GM20000 (cell line): ENCODE measurements at regions not wholly inside any gene's neighbourhood (a gene's known extent, or its start where the extent isn't known, plus 50 kb on each side); places are given as distances from the start of the nearest gene placed in this dataset.

ENCODE experiments used
- DNase-seq: peaks from one replicate; pipeline ENCODE4 v3.0.0; 2012; ENCODE audit warnings: low spot score
- TF ChIP-seq, protein P1 (sequence below): IDR thresholded peaks from 2 replicates; pipeline ENCODE4 v1.5.1; 2012; ENCODE audit warnings: mild to moderate bottlenecking, control low read depth; ENCODE audit errors: extremely low read depth, missing control alignments

- no peak for DNase-seq
- TF ChIP-seq, protein P1, sequence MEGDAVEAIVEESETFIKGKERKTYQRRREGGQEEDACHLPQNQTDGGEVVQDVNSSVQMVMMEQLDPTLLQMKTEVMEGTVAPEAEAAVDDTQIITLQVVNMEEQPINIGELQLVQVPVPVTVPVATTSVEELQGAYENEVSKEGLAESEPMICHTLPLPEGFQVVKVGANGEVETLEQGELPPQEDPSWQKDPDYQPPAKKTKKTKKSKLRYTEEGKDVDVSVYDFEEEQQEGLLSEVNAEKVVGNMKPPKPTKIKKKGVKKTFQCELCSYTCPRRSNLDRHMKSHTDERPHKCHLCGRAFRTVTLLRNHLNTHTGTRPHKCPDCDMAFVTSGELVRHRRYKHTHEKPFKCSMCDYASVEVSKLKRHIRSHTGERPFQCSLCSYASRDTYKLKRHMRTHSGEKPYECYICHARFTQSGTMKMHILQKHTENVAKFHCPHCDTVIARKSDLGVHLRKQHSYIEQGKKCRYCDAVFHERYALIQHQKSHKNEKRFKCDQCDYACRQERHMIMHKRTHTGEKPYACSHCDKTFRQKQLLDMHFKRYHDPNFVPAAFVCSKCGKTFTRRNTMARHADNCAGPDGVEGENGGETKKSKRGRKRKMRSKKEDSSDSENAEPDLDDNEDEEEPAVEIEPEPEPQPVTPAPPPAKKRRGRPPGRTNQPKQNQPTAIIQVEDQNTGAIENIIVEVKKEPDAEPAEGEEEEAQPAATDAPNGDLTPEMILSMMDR = no peak
These were observed 613.9 kb downstream of the FAT4 start for GRCh38 chr4:125928652-125929051.

DNA sequence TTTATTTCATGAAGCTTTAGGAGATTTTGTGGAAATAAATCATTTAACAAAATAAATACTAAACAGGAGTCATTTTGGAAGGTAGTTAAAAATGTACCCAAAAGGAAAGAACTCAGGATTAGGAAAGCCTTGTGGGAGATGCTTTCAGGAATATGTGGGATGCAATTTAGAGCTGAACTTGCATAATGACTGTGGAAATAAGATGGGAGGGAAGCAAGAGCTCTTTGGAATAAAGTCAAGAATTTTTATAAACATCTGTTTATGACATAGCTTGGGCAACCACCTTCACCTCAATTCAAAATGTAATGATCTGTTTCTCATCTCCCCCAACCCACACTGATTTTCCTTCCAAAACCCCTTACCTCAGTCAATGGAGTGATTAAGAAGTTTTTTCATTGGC is 623.8 kb downstream of the FAT4 start:
- DNase-seq = no peak
- TF ChIP-seq, protein P1 = no peak

DNA sequence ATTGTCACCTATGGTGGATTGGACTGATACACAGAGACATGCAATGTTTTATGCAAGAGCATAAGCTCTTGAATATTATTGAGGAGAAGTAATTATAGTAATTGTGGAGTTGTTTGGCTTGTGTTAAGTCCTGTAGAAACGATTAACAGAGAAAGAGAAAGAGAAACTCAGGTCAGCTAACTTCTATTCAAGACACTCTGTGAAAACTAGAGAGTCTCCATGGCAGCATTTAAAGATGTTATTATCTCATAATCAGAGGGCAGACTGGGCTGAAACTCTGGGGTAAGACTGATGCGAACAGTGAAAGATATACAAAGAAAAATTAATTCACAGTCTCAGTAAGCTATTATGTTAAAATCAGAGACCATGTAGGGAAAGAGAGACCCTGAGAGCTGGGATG is 625.7 kb downstream of the FAT4 start:
- DNase-seq = no peak
- TF ChIP-seq, protein P1 = no peak

DNA sequence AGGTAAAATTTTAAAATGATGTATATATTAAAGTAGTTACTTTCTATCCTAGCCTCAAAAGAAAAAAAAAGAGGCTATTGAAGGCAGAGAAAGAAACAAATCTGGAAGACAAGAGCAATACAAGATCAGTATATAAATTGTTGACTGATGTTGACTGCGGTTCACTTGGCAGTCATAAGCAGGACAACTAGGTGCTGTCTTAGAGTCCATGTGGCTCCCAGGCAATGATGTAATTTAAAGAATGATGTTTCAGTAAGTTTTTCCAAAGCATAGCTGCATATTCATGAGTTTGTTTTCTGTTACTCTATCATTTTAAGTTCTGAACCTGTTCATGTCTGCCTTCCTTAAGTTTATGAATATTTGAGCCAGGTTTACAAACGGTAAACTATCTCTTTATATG is 630.2 kb downstream of the FAT4 start:
- TF ChIP-seq, protein P1 = no peak
- no peak for DNase-seq

GRCh38 chr4:125948021-125948420 is 633.3 kb downstream of the FAT4 start:
- no peak for DNase-seq
- TF ChIP-seq, protein P1 = no peak

DNA sequence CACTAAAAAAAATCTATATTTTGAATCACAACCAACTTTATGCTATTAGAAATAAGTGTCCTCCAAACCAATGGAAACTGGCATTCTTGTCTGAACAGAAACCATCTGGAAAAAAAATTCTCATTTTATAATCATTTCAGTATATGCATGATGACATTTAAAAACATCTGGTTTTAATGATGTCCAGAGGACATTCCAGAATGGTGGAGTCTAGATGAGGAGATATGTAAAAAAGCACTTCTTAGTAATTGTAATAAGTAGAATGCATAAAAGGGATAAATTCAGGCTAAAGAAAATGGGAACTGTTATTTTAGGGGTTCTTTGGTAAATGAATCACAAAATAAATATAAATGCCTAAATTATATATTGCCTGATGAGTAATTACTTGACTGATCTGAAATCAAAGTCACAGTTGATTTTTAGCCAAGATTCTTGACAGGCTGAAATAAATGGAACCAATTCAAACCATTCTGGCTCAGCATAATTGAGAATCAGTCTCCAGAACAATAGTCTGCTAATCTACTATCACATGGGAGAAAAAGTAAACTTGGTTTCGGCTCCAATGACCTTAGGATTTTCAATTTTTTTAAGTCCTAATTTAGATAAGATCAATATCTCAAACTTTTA is 636.6 kb downstream of the FAT4 start:
- DNase-seq = no peak

GRCh38 chr4:125952631-125953030 is 637.9 kb downstream of the FAT4 start:
- no peak for DNase-seq
- TF ChIP-seq, protein P1 = no peak

More for the DNA sequence above, 636.6 kb downstream of the FAT4 start:
- TF ChIP-seq, protein P1 = no peak
